Type B pancreatic cell (in vitro differentiated cells): ENCODE measurements at regions not wholly inside any gene's neighbourhood (a gene's known extent, or its start where the extent isn't known, plus 50 kb on each side); places are given as distances from the start of the nearest gene placed in this dataset.

Experiments
- DNase-seq: peaks from one replicate; pipeline ENCODE4 v3.0.0; 2021; ENCODE audit warnings: mixed read lengths; ENCODE audit not compliant: unreplicated experiment; ENCODE audit errors: extremely low spot score
- H3K27ac Mint-ChIP-seq: 2 replicates; pipeline ENCODE4 v1.8.0; 2021; ENCODE audit warnings: mild to moderate bottlenecking, mixed read lengths
- H3K27me3 Mint-ChIP-seq: 2 replicates; pipeline ENCODE4 v1.8.0; 2021; ENCODE audit warnings: mixed read lengths
- H3K36me3 Mint-ChIP-seq: 2 replicates; pipeline ENCODE4 v1.8.0; 2021; ENCODE audit warnings: mixed read lengths
- H3K4me1 Mint-ChIP-seq: one replicate; pipeline ENCODE4 v1.8.0; 2021; ENCODE audit warnings: mixed read lengths; ENCODE audit not compliant: unreplicated experiment
- H3K4me3 Mint-ChIP-seq: 2 replicates; pipeline ENCODE4 v1.8.0; 2021; ENCODE audit warnings: mild to moderate bottlenecking, mixed read lengths
- H3K9me3 Mint-ChIP-seq: 2 replicates; pipeline ENCODE4 v1.8.0; 2021; ENCODE audit warnings: mixed read lengths
- CTCF ChIP-seq: fragments of 200-600 bp; sonication (generic); conservative IDR thresholded peaks from 2 replicates; pipeline ENCODE4 v1.5.0; 2021; ENCODE audit warnings: antibody characterized with exemption, mild to moderate bottlenecking

- Mint-ChIP-seq H3K4me3 (no peak overlapping the region), H3K36me3 (no peaks in the 10 kb centered on the region), H3K27me3 (peaks cover 8% of the 10 kb centered on the region), H3K4me1 (no peaks in the 10 kb centered on the region), H3K9me3 (no peaks in the 10 kb centered on the region), H3K27ac (no peak overlapping the region)
- no peak for TF ChIP-seq CTCF
- no peak for DNase-seq
These were observed 100.5 kb downstream of the AIPL1 start for GRCh38 chr17:6334386-6334785.

GRCh38 chr17:6330936-6331335, 104.0 kb downstream of the AIPL1 start:
- peaks cover 11% of the 10 kb centered on the region for H3K27me3 Mint-ChIP-seq
- H3K4me1 Mint-ChIP-seq: no peaks in the 10 kb centered on the region
- H3K4me3 Mint-ChIP-seq: no peak overlapping the region
- no peak for DNase-seq
- no peaks in the 10 kb centered on the region for H3K36me3 Mint-ChIP-seq
- TF ChIP-seq CTCF: no peak
- H3K27ac Mint-ChIP-seq: no peak overlapping the region
- peaks cover 5% of the 10 kb centered on the region for H3K9me3 Mint-ChIP-seq

GRCh38 chr17:6328279-6328678, 106.6 kb downstream of the AIPL1 start:
- Mint-ChIP-seq H3K27ac (no peak overlapping the region), H3K4me1 (no peaks in the 10 kb centered on the region), H3K9me3 (peaks cover 5% of the 10 kb centered on the region), H3K36me3 (no peaks in the 10 kb centered on the region), H3K4me3 (no peak overlapping the region), H3K27me3 (peaks cover 9% of the 10 kb centered on the region)
- no peak for DNase-seq
- no peak for TF ChIP-seq CTCF

GRCh38 chr17:6327007-6327406, 107.9 kb downstream of the AIPL1 start:
- Mint-ChIP-seq H3K27ac (no peak overlapping the region), H3K27me3 (peaks cover 9% of the 10 kb centered on the region), H3K4me1 (no peaks in the 10 kb centered on the region), H3K9me3 (peaks cover 5% of the 10 kb centered on the region), H3K4me3 (no peak overlapping the region), H3K36me3 (no peaks in the 10 kb centered on the region)
- no peak for TF ChIP-seq CTCF
- no peak for DNase-seq

GRCh38 chr17:6326483-6326882, 108.4 kb downstream of the AIPL1 start:
- Mint-ChIP-seq H3K4me1 (no peaks in the 10 kb centered on the region), H3K27me3 (peaks cover 9% of the 10 kb centered on the region), H3K9me3 (peaks cover 5% of the 10 kb centered on the region), H3K27ac (no peak overlapping the region), H3K36me3 (no peaks in the 10 kb centered on the region), H3K4me3 (no peak overlapping the region)
- DNase-seq: no peak
- TF ChIP-seq CTCF: no peak

GRCh38 chr17:6325741-6326140, 109.2 kb downstream of the AIPL1 start:
- H3K36me3 Mint-ChIP-seq: no peaks in the 10 kb centered on the region
- no peak for TF ChIP-seq CTCF
- H3K9me3 Mint-ChIP-seq: peaks cover 5% of the 10 kb centered on the region
- H3K27me3 Mint-ChIP-seq: peaks cover 14% of the 10 kb centered on the region
- no peak overlapping the region for H3K27ac Mint-ChIP-seq
- no peaks in the 10 kb centered on the region for H3K4me1 Mint-ChIP-seq
- no peak overlapping the region for H3K4me3 Mint-ChIP-seq
- no peak for DNase-seq
